Loucy (cell line): ENCODE measurements at regions not wholly inside any gene's neighbourhood (a gene's known extent, or its start where the extent isn't known, plus 50 kb on each side); places are given as distances from the start of the nearest gene placed in this dataset.

Experiments
- H2AFZ ChIP-seq: fragments of 200-600 bp; sonication (generic); 2 replicates; pipeline ENCODE4 v1.6.0; 2016; ENCODE audit warnings: antibody characterized with exemption, mild to moderate bottlenecking, low read length, moderate library complexity
- H3F3A ChIP-seq: fragments of 200-600 bp; 2 replicates; pipeline ENCODE4 v1.6.0; 2016; ENCODE audit warnings: antibody characterized with exemption, low read depth, mild to moderate bottlenecking
- H3K27me3 ChIP-seq: fragments of 200-600 bp; sonication (generic); 2 replicates; pipeline ENCODE4 v1.6.1; 2014; ENCODE audit warnings: low read length, mild to moderate bottlenecking; ENCODE audit not compliant: insufficient read depth, poor library complexity, severe bottlenecking
- H3K36me3 ChIP-seq: fragments of 200-600 bp; sonication (generic); 2 replicates; pipeline ENCODE4 v1.6.1; 2016; ENCODE audit warnings: low read length; ENCODE audit not compliant: insufficient read depth
- H3K4me1 ChIP-seq: fragments of 200-600 bp; sonication (generic); 2 replicates; pipeline ENCODE4 v1.5.1; 2014; ENCODE audit warnings: low read length, mild to moderate bottlenecking; ENCODE audit not compliant: insufficient read depth, poor library complexity, severe bottlenecking
- H3K4me2 ChIP-seq: fragments of 200-600 bp; sonication (generic); 2 replicates; pipeline ENCODE4 v1.6.0; 2014; ENCODE audit warnings: antibody characterized with exemption, low read length, low read depth, mild to moderate bottlenecking; ENCODE audit not compliant: poor library complexity, severe bottlenecking
- H3K4me3 ChIP-seq: fragments of 200-600 bp; sonication (generic); 2 replicates; pipeline ENCODE4 v1.5.1; 2014; ENCODE audit warnings: low read length, mild to moderate bottlenecking, mixed read lengths; ENCODE audit not compliant: poor library complexity, severe bottlenecking
- H3K79me2 ChIP-seq: fragments of 200-600 bp; sonication (generic); 2 replicates; pipeline ENCODE4 v1.6.1; 2014; ENCODE audit warnings: low read length; ENCODE audit not compliant: insufficient read depth
- H3K9ac ChIP-seq: fragments of 200-600 bp; sonication (generic); 2 replicates; pipeline ENCODE4 v1.6.0; 2014; ENCODE audit warnings: mild to moderate bottlenecking, low read depth, low read length, moderate library complexity; ENCODE audit not compliant: poor library complexity, severe bottlenecking
- H3K9me2 ChIP-seq: fragments of 200-600 bp; sonication (generic); replicated peaks from 2 replicates; pipeline ENCODE4 v1.6.1; 2016; ENCODE audit warnings: low read depth, low read length, mixed read lengths
- H3K9me3 ChIP-seq: fragments of 200-600 bp; sonication (generic); 2 replicates; pipeline ENCODE4 v1.6.1; 2014; ENCODE audit warnings: mild to moderate bottlenecking, antibody characterized with exemption, low read length, low read depth; ENCODE audit not compliant: insufficient read depth
- H4K20me1 ChIP-seq: fragments of 200-600 bp; sonication (generic); 2 replicates; pipeline ENCODE4 v1.6.0; 2014; ENCODE audit warnings: antibody characterized with exemption, low read length, mild to moderate bottlenecking; ENCODE audit not compliant: insufficient read depth, poor library complexity, severe bottlenecking
- CTCF ChIP-seq: fragments of 200-600 bp; sonication (generic); conservative IDR thresholded peaks from 2 replicates; pipeline ENCODE4 v1.5.1; 2014; ENCODE audit warnings: mild to moderate bottlenecking, antibody characterized with exemption, low read length
- EZH2phosphoT487 ChIP-seq: fragments of 200-600 bp; IDR thresholded peaks from 2 replicates; pipeline ENCODE4 v1.6.1; 2018; ENCODE audit warnings: antibody characterized with exemption, mild to moderate bottlenecking, moderate library complexity, borderline replicate concordance

GRCh38 chr6:209432-210103 lies 82.7 kb upstream of the DUSP22 start:
- H3K27me3 ChIP-seq: no peaks in the 10 kb centered on the region
- no peak overlapping the region for H2AFZ ChIP-seq
- H3F3A ChIP-seq: no peaks in the 10 kb centered on the region

GRCh38 chr6:210104-210456 lies 82.2 kb upstream of the DUSP22 start:
- H3K9ac ChIP-seq: no peak overlapping the region
- H3K4me2 ChIP-seq: no peak overlapping the region
- no peaks in the 10 kb centered on the region for H3K27me3 ChIP-seq
- no peaks in the 10 kb centered on the region for H3F3A ChIP-seq
- H3K79me2 ChIP-seq: no peaks in the 10 kb centered on the region
- H3K36me3 ChIP-seq: no peaks in the 10 kb centered on the region
- no peak overlapping the region for H3K4me3 ChIP-seq
- H3K9me2 ChIP-seq: no peaks in the 10 kb centered on the region
- no peak overlapping the region for H2AFZ ChIP-seq
- peaks cover 2% of the 10 kb centered on the region for H3K4me1 ChIP-seq
- H3K9me3 ChIP-seq: peaks cover 5% of the 10 kb centered on the region; the same call in 1 of the 2 replicates
- TF ChIP-seq EZH2phosphoT487: no peak
- TF ChIP-seq CTCF: no peak
- no peaks in the 10 kb centered on the region for H4K20me1 ChIP-seq

More at GRCh38 chr6:209432-210103, 82.7 kb upstream of the DUSP22 start:
- peaks cover 5% of the 10 kb centered on the region; the same call in 1 of the 2 replicates for H3K9me3 ChIP-seq
- H3K79me2 ChIP-seq: no peaks in the 10 kb centered on the region
- TF ChIP-seq CTCF (no peak), EZH2phosphoT487 (no peak)
- no peaks in the 10 kb centered on the region for H3K36me3 ChIP-seq
- H3K9ac ChIP-seq: no peak overlapping the region
- H4K20me1 ChIP-seq: no peaks in the 10 kb centered on the region
- H3K4me1 ChIP-seq: no peaks in the 10 kb centered on the region
- H3K9me2 ChIP-seq: no peaks in the 10 kb centered on the region
- no peak overlapping the region for H3K4me3 ChIP-seq
- H3K4me2 ChIP-seq: no peak overlapping the region

- Histone ChIP-seq H3K4me2 (no peak overlapping the region), H3K36me3 (no peaks in the 10 kb centered on the region), H3K79me2 (no peaks in the 10 kb centered on the region), H3K27me3 (no peaks in the 10 kb centered on the region), H3K9me2 (no peaks in the 10 kb centered on the region), H2AFZ (no peak overlapping the region), H3K9ac (no peak overlapping the region), H3K4me3 (no peak overlapping the region), H3K4me1 (peaks cover 10% of the 10 kb centered on the region), H3F3A (no peaks in the 10 kb centered on the region), H3K9me3 (peaks cover 5% of the 10 kb centered on the region; the same call in 1 of the 2 replicates), H4K20me1 (no peaks in the 10 kb centered on the region)
- no peak for TF ChIP-seq EZH2phosphoT487
- no peak for TF ChIP-seq CTCF
Measured at GRCh38 chr6:210778-211374, 81.4 kb upstream of the DUSP22 start.
